Stimulated activated CD4-positive, alpha-beta T cell treated with anti-CD3 and anti-CD28 coated beads, Interleukin-1b, Interleukin-23, amount 100 ng/mL, for 24 hours (primary cell): ENCODE measurements at regions not wholly inside any gene's neighbourhood (a gene's known extent, or its start where the extent isn't known, plus 50 kb on each side); places are given as distances from the start of the nearest gene placed in this dataset.
A peak's percentile ranks its signal among the peaks of the same experiment; 100 is the strongest.

ENCODE experiments used
- DNase-seq, 4 experiments: peaks; one replicate each; pipeline ENCODE4 v3.0.0-alpha.2; 2020; ENCODE audit warnings: low read depth in 4 of 4, low spot score in 1 of 4

DNA sequence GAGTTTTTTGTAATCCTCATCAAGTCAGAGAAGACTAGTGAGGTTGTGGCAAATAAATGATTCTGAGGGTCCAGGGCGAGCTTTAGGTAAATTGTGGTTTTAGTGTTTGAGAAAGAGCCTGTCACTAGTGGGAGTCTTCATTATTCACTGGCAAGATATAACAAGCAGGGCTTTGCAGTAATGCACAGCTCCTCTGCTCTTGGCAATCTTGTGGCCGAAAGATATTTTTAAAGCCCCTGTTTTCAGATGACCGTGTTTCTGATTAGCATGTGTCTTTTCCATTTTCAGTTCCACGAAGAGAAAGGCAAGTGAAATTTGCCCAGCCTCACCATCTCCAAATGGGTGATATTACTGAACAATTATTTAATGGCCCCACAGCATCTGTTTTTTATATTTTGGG lies 154.0 kb upstream of the BCL6 start:
- no peak for DNase-seq

DNA sequence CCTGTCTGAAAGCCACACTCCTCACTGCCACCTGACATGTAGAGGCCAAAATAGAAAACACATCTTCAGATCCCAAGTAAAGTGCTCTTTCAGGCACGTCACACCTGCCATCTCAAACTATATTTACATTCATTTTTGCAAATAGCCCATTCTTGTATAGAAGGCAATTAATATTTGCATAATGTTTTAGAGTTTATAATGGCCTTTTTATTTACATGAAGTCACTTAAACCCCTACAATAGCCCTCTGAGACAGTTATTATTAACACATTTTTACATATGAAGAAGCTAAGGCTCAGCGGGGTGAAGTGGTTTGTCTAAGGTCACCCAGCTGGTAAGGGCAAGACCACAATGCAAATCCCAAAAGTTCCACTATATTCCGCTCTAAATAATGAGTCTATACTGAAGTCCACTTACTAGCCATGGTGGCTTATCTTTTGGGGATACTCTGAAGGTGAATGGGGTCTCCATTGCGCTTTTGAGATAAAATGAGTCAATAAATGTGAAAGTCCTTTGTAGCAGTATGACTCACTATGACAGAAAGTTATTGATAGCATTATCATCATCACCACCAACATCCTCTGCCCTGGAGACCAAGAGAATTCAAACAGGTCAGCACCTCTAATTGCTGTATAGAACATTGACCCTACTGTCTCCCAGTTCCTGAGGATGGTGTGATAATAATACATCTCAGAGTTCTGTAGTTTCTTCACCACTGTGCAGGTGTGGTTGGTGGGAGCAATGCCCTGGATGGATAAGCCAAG lies 155.9 kb upstream of the BCL6 start:
- DNase-seq = no peak

DNA sequence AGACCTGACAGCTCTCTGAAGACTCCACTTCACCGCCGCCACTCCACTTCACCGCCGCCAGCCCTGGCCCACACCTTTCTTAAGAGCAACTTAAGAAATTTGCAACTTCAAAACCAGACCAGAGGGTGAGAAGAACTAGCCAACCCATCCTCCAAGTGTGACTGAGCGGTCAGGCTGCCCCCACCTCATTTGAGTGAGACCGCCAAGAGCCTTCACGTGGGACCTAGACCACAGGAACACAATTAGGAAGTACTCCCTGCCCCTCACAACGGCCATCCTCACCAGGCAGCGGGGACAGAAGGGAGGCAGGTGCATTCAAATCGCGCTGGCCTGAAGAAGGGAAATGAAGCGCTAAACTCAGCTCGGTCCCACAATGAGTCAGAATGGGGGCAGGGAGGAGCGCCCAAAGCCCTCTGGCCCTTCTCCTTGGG lies 156.8 kb upstream of the BCL6 start:
- DNase-seq = no peak

DNA sequence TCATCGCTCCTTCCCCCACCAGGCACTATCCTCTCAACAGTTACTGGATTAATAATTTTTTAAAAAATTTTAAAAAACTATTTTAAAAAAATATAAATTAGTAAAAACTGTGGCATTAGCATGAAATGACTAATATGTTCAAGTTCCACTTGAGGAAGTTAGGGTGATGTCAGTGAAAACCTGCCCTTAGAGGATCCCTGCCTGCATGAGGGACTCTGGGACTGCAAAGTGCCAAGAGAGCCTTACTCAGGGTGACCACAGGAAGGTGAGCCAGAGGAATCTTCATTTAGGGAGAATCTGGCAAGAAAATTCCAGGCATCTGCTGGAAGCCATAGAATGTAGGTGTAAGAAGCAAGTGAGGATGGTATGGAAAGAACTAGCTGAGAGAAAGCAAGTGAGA lies 157.7 kb upstream of the BCL6 start:
- no peak for DNase-seq

DNA sequence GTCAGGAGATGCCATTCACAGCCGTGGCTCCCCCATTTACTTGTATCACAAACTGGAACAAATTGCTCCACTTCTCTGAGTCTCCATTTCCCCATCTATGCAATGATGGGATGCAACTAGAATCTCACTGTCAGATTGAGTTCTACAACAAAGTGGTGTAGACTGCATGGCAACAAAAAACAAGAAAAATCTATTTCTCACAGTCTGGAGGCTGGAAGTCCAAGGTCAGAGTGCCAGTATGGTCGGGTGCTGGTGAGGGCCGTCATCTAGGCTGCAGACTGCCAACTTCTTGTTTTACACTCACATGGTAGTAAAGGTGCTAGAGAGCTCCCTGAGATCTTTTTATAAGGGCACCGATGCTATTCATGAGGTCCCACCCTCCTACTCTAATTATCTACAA lies 158.4 kb upstream of the BCL6 start:
- DNase-seq = no peak

DNA sequence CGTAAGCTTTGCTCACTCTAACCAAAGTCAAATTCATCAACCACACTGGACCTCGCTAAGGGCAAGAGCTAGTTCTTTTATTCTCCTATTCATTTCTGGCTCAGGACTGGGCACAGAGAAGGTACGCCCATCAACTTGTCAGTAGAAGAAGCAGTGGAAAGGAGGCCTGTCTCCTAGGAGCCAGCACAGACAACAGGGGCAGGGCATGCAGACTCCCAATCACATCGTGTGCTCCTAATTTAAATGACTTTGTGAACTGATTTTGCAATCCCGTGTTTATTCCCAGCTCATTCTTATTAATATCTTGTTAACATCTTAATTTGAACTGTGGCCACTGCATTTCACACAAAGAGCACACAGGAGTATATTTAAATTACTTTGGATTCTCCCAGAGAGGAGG lies 161.1 kb upstream of the BCL6 start:
- no peak for DNase-seq

DNA sequence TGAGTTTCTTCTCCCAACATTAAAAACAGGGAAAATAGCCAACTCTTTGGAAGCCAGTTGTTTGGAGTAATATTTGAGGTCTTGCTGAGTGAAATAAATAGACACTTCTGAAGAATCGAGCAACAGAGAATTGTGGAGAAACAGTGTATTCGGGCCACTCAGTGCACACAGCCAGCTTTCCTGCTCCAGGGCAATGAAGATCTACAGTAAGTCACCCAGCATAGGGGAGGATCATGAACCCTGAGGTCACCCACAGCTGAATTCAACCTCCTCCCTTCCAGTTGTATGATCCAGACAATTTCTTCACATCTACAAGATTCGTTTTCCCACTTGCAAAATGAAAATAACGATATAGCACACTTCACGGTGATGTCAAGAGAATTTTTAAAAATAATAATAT lies 161.7 kb upstream of the BCL6 start:
- DNase-seq = no peak

DNA sequence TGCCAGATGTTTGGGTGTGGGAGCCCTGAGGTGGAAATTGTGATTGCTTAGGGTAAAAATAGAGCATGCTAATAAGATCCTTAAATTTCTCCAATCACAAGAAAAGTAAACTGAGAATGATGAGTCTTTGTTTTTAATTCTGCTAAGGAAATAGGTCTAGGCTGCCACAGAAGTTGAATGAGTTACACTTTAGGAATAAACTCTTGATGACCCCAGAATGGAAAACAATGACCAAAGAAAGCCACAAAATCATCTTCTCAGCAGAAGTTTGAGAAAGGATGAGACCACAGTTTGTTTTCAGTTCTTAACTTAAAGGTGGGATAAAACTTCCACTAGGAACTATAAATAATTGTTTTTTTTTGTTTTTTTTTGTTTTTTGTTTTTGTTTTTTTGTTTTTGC lies 164.6 kb upstream of the BCL6 start:
- DNase-seq = no peak

DNA sequence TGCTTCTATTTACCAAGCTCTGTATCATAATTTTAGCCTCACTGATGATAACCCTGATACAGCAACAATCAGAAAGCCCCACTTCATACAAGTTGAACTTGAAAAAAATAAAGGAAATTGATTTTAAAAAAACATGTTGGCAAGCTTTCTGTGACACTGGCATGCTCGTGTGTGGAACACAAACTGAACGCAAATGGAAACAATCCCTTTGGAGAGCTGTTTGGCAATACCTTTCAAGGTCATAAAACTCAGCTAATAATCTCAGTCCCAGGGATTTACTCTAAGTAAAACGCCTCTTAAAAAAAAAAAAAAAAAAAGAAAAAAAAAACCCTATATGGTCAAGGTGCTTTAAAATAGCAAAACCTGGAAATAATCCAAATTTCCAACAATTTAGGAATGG lies 166.7 kb upstream of the BCL6 start:
- no peak for DNase-seq

DNA sequence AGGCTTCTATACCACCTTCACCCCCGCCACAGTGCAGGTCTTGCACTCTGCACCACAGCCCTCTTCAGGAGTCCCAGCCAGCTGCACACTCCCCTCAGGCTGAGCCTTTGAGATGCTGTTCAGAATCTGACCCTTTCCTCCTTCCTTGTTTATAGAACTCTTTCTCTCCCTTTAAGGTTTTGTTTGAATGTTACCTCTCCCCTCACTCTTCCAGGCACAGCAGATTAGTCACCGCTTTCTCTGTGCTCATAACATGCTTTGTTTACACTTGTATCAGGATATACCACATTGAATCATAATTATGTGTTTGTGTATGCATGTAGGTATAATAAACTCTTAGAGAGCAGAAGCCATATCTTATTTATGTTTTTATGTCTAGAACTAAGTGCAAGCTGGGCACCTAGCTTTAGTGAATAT lies 168.4 kb upstream of the BCL6 start:
- no peak for DNase-seq

DNA sequence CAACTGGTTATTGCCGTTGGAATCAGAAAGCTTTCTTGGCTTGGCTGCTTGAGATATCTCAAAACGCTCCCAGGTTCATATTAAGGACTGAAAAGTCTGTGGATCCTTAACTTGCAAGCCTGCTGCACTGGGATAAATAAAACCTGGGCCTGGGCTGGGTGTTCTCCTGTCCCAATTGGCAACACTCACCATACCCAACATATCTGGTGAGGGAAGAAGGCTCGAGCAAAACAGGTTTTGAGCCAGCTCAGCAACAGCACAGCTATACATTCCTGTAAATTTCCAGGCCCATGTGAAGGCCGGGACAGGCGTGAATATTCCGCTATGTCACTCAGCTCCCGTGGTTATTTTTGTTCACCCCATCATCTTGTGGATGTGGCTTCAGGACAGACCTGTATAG lies 169.0 kb upstream of the BCL6 start:
- DNase-seq = no peak

DNA sequence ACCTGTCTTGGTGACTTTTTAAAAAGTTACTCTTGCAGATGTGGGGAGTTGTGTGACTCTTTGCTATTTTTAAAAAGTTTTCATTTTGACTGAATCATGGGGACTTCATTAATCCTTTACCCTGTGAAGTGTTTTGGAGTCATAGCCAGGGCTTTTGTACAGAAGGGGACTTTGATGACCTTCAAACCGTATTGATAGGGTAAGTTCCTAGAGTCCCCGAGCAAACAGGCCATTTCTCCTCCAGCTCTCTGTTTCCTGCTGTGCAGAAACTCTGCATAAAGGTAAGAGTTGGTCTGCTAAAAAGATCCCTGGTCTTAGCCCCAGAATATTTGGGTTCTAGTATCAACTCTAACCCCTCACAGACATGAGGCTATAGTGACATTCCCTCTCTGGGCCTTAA lies 170.8 kb upstream of the BCL6 start:
- DNase-seq = no peak

DNA sequence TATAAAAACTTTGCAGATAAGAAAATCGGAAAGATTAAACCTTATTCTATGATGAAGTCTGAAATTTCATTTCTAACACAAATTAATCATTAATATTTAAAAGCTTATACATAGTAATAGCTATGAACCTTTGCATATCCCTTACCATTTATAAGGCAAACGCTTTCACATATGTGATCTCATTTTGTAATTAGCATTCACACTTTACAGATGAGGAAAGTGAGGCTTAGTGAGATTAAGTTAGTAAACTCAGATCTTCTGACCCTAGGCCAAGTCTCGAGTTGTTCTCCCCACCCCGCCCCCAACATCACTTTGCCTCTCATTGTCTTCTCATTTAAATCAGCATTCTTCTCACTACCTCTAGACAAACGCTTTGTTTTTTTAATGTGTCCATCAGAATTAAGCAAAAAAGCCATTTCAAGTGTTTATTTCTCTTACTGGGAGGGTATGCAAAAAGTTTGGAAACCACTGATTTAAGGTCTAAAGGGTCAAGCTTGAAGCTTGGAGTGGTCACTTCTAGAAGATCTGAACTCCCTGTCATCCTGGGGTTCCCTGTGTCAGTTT lies 172.9 kb upstream of the BCL6 start:
- no peak for DNase-seq

DNA sequence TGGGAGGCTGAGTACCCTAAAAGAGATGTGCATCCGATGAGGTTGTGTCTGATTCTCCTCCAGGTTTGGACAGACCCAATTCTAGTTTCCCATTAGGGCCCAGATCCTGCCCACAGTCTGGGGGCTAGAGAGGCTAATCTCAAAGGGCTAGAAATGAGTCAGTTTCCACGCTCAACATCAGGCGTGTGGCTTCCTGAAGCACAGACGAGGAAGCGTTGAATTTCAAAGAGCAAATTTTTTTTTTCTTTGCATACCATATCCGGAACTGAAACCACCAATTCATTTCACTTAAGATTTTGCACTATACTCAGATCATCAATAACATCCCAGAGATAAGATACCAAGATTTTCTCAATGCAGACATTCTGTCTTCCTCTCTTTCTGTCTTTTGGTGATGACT lies 173.8 kb upstream of the BCL6 start:
- DNase-seq = peak in 2 of 4 experiments; percentile 32 to 44

DNA sequence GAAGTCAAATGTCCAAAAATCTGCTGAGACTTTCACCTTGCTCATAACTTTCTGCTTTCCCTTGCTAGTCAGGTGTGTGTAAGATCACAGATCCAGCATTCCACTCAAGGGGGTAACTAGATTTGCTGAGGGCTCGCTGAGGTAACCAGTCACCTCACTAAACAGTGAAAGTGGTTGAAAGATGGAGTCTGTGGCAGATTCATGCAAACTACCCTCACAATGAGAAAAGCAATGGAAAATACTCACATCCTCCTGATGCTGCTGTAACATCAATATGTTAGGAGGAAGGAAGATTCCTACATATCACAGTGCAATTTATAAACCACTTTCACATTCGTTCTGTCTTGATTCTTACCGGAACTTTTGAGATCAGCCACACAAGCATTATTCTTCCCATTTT lies 174.3 kb upstream of the BCL6 start:
- DNase-seq = no peak

DNA sequence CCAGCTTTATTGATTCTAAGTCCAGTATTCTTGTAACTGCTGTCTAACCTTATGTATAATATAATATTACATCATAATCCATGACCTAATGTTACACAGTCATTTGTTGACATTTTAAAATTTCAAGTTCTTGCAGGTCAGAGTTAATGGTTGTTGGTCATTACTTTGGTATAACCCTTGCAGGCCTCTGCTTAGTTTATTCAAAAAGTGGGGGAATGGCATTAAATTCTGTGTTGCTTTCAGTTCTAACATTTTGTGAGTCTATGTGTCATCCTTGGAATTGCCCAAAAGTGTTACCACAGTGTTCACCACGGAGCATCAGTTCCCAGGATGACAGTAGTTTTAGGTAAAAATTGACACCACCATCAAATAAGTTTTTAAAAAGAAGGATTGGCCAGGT lies 174.8 kb upstream of the BCL6 start:
- no peak for DNase-seq

DNA sequence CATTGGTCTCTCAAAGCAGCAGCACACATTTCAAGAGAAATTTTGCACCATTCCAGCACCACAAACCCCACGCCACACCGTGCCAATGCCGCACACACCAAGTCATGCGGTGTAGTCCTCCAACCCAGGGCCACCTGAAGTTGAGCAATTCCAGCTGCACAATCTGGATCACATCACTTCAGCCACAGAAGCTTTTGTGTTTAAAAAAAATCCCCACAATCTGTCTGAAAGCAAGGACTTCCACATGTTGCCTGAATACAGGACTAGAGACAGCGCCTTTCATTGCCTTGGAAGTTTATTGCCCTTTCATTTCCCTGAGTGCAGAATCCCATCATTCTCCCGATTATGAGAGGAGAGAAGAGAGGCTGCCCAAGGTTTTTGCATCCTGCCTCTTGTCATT lies 175.6 kb upstream of the BCL6 start:
- DNase-seq = no peak

DNA sequence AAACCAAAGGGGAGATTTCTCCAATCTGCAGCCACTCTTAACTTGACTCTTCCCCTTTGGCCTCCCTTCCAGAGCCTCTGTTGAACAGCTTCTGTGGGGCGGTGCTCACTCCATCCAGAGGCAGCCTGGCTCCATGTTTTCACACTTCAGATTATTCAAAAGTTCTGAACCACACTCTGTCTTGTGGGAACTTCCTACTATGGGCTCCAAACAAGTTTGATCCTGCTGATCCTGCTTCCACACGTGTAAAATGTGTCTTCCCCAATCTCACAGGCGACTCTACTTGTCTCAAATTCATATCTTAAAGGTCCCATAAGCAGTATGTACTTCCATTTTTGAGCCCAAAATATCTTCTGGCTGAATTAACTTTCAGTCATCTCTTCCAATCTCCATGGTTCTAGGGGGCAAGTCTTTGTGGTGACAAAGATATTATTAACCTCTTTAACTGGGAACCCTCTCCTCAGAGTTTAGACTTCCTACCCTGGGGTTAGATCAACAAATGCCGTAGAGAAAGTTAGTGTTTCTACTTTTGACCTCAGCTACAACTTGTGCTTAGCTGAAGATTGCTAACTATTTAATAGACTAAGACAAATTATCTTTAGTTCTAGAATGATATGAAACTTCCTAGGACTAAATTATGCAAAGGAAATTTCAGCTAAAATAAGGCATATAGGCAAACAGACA lies 176.3 kb upstream of the BCL6 start:
- no peak for DNase-seq

DNA sequence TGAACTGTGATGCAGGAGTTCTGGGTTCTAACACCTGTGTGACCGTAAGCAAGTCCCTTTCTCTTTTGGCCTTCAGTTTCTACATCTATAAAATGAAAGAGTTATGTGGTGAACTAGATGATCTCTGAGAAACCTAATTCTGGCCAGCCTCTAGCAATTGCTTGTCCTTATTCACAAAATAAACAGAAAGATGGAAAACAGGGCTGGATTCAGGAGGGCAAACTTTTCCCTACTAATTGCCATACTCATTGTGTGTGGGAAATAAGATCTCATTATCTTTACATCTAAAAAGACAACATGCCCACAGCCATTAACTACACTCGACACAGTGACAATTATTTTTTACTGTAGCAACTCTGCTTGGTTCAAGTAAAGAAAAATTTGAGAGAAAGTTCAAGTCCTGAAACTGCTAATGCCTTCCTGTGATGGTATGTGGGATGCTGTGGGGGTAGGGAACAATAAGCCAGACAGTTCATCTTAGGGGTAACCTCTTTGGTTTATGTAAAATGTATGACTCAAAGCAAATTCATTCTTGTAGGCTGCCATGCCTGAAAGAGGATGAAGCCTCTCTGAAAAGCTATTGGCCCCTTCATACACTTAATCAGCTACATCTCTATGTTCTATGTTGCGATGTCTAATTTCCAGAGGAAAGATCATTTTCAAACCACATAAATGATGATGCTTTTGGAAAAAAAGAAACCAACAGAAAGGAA lies 177.6 kb upstream of the BCL6 start:
- no peak for DNase-seq

DNA sequence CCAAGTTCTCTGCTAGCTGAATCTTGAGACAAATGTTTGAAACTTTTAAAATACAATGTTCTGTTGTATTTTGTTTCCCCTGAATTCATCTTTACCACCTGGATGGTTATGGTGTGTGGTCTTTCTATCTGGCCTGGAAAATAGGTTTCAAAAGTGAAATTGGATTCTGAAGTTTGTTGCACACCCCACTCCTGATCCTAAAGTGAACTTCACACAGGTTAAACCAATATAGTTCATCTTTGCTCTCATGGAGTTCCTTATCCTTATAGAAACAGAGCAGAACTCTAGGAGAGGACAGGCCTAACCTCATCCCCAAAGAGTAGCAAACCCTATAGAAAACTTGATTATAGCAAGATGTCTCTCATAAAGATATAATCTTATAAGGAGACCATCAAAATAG lies 179.4 kb upstream of the BCL6 start:
- no peak for DNase-seq

DNA sequence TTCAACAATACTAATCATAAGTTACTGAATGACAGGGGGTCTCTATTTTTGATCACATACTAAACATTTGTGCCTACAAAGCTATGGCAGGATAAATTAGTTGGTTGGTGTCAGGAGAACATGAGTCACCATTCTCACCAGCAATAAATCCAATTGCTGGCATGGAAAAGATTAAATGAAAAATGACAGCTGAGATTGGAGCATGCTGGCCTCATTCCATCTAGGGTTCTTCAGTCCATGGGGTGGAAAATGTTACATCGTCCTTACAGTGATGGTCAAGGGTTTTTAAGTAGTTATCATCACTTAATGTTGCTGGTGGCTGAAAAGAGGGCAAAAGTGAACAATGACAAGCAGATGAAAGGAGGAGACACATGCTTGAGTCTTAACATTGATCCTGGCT lies 180.1 kb upstream of the BCL6 start:
- DNase-seq = no peak

DNA sequence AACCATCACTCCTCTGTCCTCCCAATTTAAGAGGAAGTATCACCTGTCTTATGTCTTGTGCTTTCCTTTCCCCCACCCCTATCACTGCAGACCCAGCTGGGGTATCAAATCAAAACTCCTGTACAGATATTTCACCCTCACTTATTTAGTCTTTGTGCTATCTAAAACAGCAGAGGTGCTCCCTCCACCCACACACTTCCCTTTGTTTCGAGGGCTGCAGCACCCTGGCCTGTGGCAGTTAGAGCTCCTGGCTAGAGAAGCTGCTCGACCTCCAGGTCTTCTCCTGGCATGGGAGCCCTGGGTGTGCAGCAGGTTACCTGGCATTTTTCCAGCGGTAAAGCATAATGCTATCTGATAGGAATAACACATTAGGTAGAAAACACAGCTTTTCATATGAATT lies 181.4 kb upstream of the BCL6 start:
- no peak for DNase-seq
